ENCODE measurements at regions not wholly inside any gene's neighbourhood (a gene's known extent, or its start where the extent isn't known, plus 50 kb on each side); places are given as distances from the start of the nearest gene placed in this dataset.
A peak's percentile ranks its signal among the peaks of the same experiment; 100 is the strongest.

DNA sequence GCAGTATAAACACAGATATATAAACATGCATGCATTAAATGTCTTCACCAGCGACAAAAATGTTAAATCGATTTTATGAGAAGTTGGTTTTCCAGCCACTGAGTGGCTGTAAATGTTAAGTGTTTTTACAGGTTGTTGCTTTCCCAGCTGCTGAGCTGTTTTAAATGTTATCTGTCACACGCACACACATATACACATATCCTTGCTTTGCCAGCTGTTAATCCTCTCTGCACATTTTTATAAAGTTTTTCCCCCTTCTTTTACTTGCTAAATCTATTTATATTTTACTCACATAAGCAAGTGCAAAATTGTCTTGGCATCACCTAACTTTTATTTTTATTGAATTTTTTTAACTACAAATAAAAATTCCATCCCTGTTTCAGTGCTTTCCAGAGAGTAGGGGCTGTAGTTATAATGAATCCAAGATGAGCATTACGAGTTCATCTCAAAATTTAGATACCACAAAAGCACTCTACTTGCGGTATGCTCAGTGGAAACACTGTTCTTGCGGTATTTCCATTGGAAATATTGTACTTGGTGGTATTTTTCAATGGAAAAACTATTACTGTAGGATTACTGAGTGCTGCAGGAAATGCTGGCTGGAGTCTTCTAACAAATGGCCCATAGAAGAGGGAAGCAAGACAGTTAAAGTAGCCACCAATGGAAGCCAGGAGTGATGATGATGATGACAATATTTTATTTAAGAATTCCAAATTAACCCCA, 124.9 kb upstream of the KCNJ16 start:
- DNase-seq (ENCODE audit: low spot score), result no peak

- DNase-seq (ENCODE audit: low spot score), result no peak
These were observed 124.2 kb upstream of the KCNJ16 start for GRCh38 chr17:69950701-69951418.

GRCh38 chr17:69954241-69954925, 120.6 kb upstream of the KCNJ16 start:
- DNase-seq (ENCODE audit: low spot score), result no peak

DNA sequence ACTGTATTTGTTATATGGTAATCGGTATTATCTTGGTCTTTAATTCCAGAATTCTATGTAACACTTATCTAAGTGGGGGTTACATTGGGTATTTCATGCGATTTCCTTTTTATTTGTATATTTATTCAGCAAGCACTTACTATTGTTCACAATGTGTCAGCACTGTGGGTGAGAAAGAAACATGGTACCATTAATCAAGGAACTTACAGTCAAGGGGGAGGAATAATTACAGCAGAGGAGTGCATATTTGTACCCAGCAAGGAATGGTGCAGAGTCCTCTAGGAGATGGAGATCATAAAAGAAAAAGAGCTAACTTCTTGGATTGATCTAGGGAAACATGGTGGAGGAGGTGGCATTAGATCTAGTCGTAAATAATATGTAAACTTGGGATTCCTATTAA, 117.0 kb upstream of the KCNJ16 start:
- no peak for DNase-seq (ENCODE audit: low spot score)

DNA sequence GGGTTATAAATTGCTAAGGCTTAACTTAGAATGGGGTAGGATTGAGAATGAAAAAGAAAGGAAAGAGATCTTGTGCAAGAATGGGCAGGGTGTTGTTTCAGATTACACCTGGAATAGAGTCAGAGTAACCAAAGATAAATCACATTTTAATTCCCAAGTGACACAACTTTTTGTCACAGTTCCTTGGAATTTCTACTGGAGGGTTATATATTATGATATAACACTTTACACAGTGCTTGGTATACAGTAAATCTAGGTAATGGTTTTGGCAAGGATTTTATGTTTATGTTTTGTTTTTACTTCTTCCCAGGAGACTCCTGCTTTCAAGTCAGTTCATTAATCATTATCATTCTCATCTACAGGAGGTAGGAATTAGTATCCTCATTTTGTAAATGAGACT, 115.7 kb upstream of the KCNJ16 start:
- no peak for DNase-seq (ENCODE audit: low spot score)

DNA sequence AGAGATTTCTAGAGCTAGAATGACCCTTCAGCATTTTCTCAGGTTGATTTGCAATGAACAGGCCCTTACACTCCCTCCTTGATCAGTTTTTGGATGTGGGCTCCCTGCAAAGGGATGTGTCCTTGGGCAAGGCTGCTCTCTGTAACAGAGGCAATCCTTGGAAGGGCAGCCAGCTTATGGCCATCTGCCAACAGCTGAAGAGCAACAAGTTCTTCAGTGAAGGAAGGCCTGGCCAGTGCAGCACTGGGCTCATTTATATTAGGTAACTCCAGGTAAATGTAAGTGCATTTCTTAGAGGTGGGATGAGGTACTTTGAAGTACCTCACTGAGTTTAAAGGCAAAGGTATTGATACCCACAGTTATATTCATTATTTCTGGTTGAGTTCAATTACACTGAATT, 114.3 kb upstream of the KCNJ16 start:
- no peak for DNase-seq (ENCODE audit: low spot score)

GRCh38 chr17:69961501-69962145, 113.4 kb upstream of the KCNJ16 start:
- peak; percentile 20 for DNase-seq (ENCODE audit: low spot score)

GRCh38 chr17:69962436-69962995, 112.5 kb upstream of the KCNJ16 start:
- no peak for DNase-seq (ENCODE audit: low spot score)

- peak; percentile 66 for DNase-seq (ENCODE audit: low spot score)
These were observed 107.1 kb upstream of the KCNJ16 start for GRCh38 chr17:69967910-69968411.

DNA sequence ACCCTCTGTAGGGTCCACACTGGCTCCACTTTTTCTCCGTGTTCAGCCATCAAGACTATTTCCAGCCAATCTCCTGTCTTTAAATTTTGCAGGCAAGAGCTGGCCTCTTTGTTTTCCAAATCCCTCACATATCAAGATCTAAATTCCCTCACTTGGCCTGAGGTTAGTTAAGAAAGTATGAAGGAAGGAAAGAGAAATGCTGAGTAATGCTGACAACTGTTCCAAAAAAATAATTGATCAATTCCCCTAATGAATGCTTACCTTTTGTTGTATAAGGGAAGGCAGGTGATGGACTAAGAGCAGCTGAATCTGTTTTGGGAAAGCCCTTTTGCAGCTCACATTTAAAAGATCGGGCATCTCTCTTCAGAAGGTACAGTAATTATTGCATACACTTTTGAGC, 105.1 kb upstream of the KCNJ16 start:
- DNase-seq (ENCODE audit: low spot score), result no peak

- no peak for DNase-seq (ENCODE audit: low spot score)
These were observed 102.8 kb upstream of the KCNJ16 start for GRCh38 chr17:69972251-69972650.

DNA sequence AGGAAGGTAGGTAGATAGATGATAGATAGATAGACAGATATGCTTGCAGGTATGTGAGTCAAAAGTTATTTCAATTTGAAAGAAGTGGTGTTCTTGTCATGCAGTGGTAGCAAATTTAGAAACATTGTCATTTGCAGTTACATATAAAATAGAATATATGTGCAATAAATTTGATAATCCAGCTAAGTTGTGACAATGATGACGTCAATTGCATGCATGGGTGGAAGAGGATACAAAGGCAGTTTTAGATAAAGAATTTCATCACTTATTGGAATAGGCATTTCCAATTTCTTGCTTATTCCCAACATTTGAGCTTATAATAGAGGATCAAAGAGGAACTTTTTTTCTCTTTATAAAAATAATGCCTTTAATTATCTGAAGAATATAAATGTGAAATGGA, 99.2 kb upstream of the KCNJ16 start:
- DNase-seq (ENCODE audit: low spot score), result no peak

DNA sequence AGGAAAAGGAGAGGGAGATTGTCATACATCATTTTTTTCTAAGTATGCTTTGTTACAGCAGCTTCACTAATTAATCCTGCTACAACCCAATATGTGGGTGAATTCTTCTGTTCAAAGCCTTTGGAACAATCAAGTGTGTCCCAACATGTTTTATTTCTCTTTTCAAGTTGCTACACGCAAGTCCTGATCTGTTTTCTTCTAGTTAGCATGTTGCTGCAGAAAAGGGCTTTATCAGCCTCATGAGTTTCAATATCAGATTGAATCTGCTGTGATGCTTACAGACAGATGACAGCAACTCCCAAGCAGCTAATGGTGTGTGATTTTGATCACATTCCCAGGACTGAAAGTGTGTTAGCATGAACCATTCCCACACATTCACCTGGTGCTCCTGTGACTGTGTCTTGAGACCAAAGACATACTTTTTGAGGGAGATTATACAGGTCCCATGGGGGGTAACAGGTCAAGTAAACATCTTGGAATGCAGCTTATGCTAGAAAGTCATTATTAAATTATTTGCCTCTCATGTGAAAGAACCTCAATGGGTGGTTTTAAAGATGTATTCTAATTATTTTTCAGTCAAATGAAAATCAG, 96.9 kb upstream of the KCNJ16 start:
- DNase-seq (ENCODE audit: low spot score), result no peak

DNA sequence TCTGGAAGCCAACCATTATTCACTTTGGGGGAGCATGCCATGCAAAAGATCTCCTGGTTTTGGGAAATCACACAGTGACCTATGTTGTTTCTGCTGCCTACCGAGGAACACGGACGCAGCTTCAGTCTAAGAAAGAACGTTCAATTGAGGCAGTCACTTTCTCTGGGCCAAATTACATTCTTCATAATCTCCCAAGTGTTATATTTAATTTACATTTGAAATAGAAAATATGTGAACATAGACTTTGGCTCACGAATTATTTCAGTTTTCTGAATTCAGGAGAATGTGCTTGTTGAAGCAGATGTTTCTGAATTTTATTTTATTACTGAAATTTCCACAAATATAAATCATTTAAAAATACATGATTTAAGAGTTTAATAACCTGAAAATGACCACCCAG, 93.6 kb upstream of the KCNJ16 start:
- DNase-seq (ENCODE audit: low spot score), result no peak

DNA sequence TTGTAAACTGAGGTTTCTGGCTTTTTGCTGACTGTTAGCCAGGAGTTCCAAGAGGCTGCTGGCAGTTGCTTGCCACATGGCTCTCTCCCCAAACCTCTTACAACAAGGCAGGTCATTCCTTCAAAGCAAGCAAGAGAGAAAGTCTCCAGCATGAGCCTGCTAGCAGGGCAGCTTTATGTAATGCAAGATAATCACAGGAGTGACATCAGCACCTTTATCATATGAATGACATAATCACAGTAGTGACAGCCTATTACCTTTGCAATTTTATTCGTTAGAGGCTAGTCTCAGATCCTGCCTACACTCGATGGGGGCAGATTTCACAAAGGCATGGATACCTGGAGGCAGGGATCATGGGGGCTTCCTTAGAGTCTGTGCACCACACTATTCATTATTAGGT, 79.5 kb upstream of the KCNJ16 start:
- no peak for DNase-seq (ENCODE audit: low spot score)

DNA sequence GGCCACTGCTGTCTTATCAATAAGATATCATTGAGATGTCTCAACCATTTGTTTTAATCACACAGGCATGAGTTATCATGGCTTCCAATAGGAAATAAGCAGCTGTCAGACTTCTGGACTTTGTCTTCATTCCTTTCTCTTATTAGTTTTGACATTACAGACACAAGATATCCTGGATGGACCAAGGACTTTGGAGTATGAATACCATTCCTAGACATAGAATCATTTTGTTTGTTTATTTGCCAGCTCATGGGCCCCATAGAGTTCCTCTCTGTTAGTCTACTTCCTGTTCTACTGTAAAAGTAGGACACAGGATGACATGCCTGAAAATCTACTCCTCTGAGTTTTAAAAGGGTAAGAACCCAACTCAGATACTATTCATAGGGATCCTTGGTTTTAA, 77.7 kb upstream of the KCNJ16 start:
- no peak for DNase-seq (ENCODE audit: low spot score)

- DNase-seq (ENCODE audit: low spot score), result no peak
These were observed 75.8 kb upstream of the KCNJ16 start for GRCh38 chr17:69999253-69999652.

GRCh38 chr17:70006159-70006558, 68.9 kb upstream of the KCNJ16 start:
- no peak for DNase-seq (ENCODE audit: low spot score)

DNA sequence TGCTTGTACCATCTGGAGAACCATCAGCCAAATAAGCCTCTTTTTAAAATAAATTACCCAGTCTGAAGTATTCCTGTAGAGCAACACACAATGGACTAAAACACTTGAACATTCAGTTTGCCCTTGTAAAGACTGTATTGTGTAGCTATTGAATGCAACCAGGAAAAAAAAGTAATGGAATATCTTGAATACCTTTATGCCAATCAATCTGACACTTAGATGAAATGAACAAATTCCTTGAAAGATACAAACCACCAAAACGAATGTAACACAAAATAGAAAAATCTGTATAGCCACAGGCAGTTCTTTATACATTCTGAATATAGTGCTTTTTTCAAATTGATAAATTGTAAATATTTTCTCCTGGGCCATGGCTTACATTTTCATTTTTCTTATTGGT, 63.3 kb upstream of the KCNJ16 start:
- no peak for DNase-seq (ENCODE audit: low spot score)

- DNase-seq (ENCODE audit: low spot score), result no peak
These were observed 61.1 kb upstream of the KCNJ16 start for GRCh38 chr17:70013911-70014310.

GRCh38 chr17:70017112-70017511, 57.9 kb upstream of the KCNJ16 start:
- DNase-seq (ENCODE audit: low spot score), result no peak

DNA sequence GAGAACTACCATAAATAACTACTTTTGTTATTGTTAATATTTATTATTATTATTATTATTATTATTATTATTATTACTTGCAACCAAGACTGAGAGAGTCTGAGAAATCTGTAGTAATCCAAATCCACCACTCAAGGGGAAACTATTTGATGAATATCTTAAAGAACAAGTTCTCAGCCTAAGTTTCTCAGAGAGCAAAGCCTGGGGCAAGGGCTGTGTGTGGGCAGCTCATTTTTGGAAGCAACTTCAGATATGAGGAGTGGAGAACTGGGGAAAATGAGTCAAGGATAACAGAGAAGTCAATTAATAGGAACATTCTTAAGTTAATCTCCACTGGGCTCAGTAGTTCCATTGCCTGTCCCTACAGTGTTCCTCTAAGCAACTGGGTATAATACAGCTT, 57.1 kb upstream of the KCNJ16 start:
- no peak for DNase-seq (ENCODE audit: low spot score)

Measured in AG08396 (cell line).